Stomach (tissue), 4 donors: ENCODE measurements at regions not wholly inside any gene's neighbourhood (a gene's known extent, or its start where the extent isn't known, plus 50 kb on each side); places are given as distances from the start of the nearest gene placed in this dataset.

Experiments used
- EP300 ChIP-seq: sonication (generic); formaldehyde crosslinking; IDR thresholded peaks from one replicate; pipeline ENCODE4 v1.6.1; 2017; ENCODE audit warnings: antibody characterized with exemption
- TF ChIP-seq, protein P1 (sequence below), 7 experiments: fragments of 450-650 bp in 4 of 7; fragments of 200-600 bp in 3 of 7; sonication (generic) in 3 of 7; IDR thresholded peaks; one replicate each; pipeline ENCODE4 v1.5.1; 2016 to 2019; ENCODE audit warnings: antibody characterized with exemption in 7 of 7, control low read depth in 2 of 7, mild to moderate bottlenecking in 1 of 7

DNA sequence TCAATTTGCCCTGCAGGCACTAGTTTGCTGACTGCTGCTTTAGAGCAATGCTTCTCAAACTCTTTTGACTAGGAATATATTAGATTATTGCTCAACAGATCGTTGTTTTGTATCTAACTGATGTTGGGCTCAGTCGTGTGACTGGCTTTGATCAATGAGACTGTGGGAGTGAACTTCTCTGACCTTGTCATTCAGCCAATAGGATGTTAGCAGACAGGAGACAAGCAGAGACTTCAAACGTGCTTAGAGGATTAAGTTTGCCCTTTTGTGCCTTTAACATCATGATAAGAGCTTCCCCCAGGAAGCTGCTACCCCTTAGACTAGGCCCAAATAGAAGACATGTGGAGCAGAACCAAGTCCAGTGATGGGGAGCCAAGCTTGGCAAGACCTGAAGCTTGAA, 76.7 kb upstream of the ELK3 start:
- no peak for TF ChIP-seq EP300
- TF ChIP-seq, protein P1, sequence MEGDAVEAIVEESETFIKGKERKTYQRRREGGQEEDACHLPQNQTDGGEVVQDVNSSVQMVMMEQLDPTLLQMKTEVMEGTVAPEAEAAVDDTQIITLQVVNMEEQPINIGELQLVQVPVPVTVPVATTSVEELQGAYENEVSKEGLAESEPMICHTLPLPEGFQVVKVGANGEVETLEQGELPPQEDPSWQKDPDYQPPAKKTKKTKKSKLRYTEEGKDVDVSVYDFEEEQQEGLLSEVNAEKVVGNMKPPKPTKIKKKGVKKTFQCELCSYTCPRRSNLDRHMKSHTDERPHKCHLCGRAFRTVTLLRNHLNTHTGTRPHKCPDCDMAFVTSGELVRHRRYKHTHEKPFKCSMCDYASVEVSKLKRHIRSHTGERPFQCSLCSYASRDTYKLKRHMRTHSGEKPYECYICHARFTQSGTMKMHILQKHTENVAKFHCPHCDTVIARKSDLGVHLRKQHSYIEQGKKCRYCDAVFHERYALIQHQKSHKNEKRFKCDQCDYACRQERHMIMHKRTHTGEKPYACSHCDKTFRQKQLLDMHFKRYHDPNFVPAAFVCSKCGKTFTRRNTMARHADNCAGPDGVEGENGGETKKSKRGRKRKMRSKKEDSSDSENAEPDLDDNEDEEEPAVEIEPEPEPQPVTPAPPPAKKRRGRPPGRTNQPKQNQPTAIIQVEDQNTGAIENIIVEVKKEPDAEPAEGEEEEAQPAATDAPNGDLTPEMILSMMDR (IDR thresholded peaks at IDR 0.05), result no peak
